HG02759 (cell line): ENCODE measurements at regions not wholly inside any gene's neighbourhood (a gene's known extent, or its start where the extent isn't known, plus 50 kb on each side); places are given as distances from the start of the nearest gene placed in this dataset.

Source experiments
- ATAC-seq: cut with Tn5 transposase; IDR thresholded peaks from one replicate; pipeline ENCODE4 v1.9.1; 2021; ENCODE audit warnings: mild to moderate bottlenecking, moderate library complexity; ENCODE audit not compliant: unreplicated experiment

- no peak for ATAC-seq
These were observed 141.7 kb upstream of the ADRA1B start for GRCh38 chr5:159774476-159775031.

- ATAC-seq = no peak
These were observed 140.4 kb upstream of the ADRA1B start for GRCh38 chr5:159775890-159776289.

GRCh38 chr5:159777049-159777660 lies 139.1 kb upstream of the ADRA1B start:
- no peak for ATAC-seq

GRCh38 chr5:159779481-159779880 lies 136.8 kb upstream of the ADRA1B start:
- no peak for ATAC-seq

- ATAC-seq = no peak
These were observed 136.0 kb upstream of the ADRA1B start for GRCh38 chr5:159780246-159780645.

GRCh38 chr5:159781626-159782157 lies 134.6 kb upstream of the ADRA1B start:
- ATAC-seq = no peak

- no peak for ATAC-seq
These were observed 133.9 kb upstream of the ADRA1B start for GRCh38 chr5:159782197-159782994.

- no peak for ATAC-seq
These were observed 133.3 kb upstream of the ADRA1B start for GRCh38 chr5:159782995-159783300.

GRCh38 chr5:159783726-159784247 lies 132.5 kb upstream of the ADRA1B start:
- ATAC-seq = no peak

GRCh38 chr5:159784993-159785392 lies 131.3 kb upstream of the ADRA1B start:
- no peak for ATAC-seq

- ATAC-seq = no peak
These were observed 130.6 kb upstream of the ADRA1B start for GRCh38 chr5:159785656-159786055.

- ATAC-seq = no peak
These were observed 130.1 kb upstream of the ADRA1B start for GRCh38 chr5:159786201-159786600.

- no peak for ATAC-seq
These were observed 129.2 kb upstream of the ADRA1B start for GRCh38 chr5:159786901-159787691.

- ATAC-seq = no peak
These were observed 128.4 kb upstream of the ADRA1B start for GRCh38 chr5:159787837-159788236.

- no peak for ATAC-seq
These were observed 127.4 kb upstream of the ADRA1B start for GRCh38 chr5:159788835-159789331.

GRCh38 chr5:159792180-159792579 lies 124.1 kb upstream of the ADRA1B start:
- ATAC-seq = no peak

- ATAC-seq = no peak
These were observed 118.9 kb upstream of the ADRA1B start for GRCh38 chr5:159797261-159797970.

GRCh38 chr5:159799701-159800100 lies 116.6 kb upstream of the ADRA1B start:
- ATAC-seq = no peak

- ATAC-seq = no peak
These were observed 116.0 kb upstream of the ADRA1B start for GRCh38 chr5:159800131-159800840.

GRCh38 chr5:159801303-159801702 lies 115.0 kb upstream of the ADRA1B start:
- no peak for ATAC-seq
